ENCODE measurements at regions not wholly inside any gene's neighbourhood (a gene's known extent, or its start where the extent isn't known, plus 50 kb on each side); places are given as distances from the start of the nearest gene placed in this dataset.

- no peak overlapping the region for H3K4me3 Mint-ChIP-seq
- no peaks in the 10 kb centered on the region for H3K36me3 Mint-ChIP-seq (ENCODE audit: low read depth)
- no peak overlapping the region for H3K27ac Mint-ChIP-seq
- DNase-seq (no peak), ATAC-seq (no peak)
- H3K9me3 ChIP-seq (ENCODE audit: control insufficient read depth, low read length, poor library complexity, severe bottlenecking), result peaks cover 2% of the 10 kb centered on the region
- no peaks in the 10 kb centered on the region for H3K4me1 Mint-ChIP-seq
- peaks cover 22% of the 10 kb centered on the region for H3K27me3 Mint-ChIP-seq
Observed at GRCh38 chr6:106778943-106779342, 149.6 kb downstream of the QRSL1 start.

GRCh38 chr6:106773996-106774629, 144.7 kb downstream of the QRSL1 start:
- H3K36me3 Mint-ChIP-seq (ENCODE audit: low read depth), result no peaks in the 10 kb centered on the region
- no peak overlapping the region for H3K27ac Mint-ChIP-seq
- no peak overlapping the region for H3K4me3 Mint-ChIP-seq
- DNase-seq (no peak), ATAC-seq (no peak)
- no peaks in the 10 kb centered on the region for H3K4me1 Mint-ChIP-seq
- peaks cover 23% of the 10 kb centered on the region for H3K27me3 Mint-ChIP-seq
- H3K9me3 ChIP-seq (ENCODE audit: control insufficient read depth, low read length, poor library complexity, severe bottlenecking), result peaks cover 5% of the 10 kb centered on the region

DNA sequence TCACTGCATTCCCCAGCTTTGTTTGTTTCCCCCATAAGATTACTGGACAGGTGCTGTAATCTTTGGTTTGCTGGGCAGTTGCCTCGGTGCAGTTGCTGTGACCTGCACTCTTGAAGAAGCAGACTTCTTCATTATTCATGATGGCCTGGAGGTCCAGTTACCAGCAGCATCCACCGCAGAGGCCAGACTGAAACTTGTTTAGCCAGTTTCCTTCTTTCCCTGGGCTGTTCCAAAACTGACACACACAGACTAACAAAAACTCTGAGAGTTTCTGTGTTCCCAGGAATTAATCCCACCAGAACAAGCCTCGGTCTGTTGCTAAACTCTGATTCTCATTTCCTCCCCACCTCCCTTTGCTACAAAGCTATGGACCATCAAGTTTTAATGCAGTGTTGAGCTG, 144.1 kb downstream of the QRSL1 start:
- no peaks in the 10 kb centered on the region for H3K36me3 Mint-ChIP-seq (ENCODE audit: low read depth)
- DNase-seq, result no peak
- no peak overlapping the region for H3K27ac Mint-ChIP-seq
- peaks cover 3% of the 10 kb centered on the region for H3K9me3 ChIP-seq (ENCODE audit: control insufficient read depth, low read length, poor library complexity, severe bottlenecking)
- no peak overlapping the region for H3K4me3 Mint-ChIP-seq
- no peaks in the 10 kb centered on the region for H3K4me1 Mint-ChIP-seq
- H3K27me3 Mint-ChIP-seq, result peaks cover 23% of the 10 kb centered on the region
- no peak for ATAC-seq

DNA sequence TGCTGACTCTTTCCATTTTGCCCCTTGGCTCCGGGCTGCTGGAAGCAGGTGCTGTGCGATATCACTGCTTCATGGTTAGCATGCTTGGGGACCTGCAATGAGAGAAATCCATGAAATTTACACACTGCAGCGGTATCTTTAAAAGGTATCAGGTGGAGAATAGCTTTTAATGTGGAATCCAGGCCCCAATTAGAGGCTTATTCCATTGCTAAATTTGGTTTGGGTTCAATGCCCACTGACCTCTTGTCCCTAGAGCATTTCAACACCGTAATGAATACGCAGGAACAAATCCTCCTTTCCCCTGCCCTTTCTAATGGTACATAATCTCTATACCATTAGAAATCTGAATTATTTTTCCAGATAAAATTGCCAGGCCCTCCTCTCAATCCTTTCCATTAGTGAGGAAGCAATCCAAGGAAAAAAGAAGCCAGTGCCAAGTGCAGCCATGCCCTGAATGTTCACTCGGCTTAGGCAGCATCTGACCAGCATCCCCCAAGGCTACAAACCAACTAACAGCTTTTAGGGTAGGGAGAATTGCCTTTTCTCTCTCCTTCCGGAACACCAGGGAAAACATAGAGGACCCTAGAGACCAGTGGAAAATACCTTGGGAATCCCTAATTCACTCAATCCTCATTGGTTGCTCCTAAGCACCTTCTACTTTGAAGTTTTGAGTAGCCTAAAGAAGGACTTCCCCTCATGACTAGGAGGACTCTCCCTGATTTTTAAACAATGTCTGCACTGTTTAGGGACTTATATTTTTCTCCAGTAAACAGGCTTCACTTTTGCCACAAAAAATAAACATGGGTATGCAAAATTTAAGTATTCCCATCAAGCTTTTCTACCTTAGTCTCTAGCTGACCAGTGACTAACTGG, 143.1 kb downstream of the QRSL1 start:
- H3K4me1 Mint-ChIP-seq, result no peaks in the 10 kb centered on the region
- no peak for ATAC-seq
- DNase-seq, result no peak

DNA sequence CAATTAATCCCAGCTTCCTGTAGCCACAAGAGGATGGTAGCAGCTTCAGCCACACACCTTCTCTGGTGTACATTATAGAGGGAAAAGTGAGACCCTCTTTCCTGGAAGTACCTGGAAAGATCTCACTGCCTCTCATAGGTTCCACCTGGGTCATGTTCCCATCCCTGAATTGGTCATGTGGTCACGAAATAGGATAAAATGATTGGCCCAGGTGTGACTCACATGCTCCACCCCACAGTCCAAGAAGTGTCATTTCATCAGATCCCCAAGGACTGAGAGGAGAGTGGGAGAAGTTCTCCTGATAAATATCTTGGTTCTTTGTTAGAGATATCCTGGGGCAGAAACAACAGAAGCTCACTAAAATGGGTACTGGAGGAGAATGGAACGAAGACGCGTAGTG, 142.4 kb downstream of the QRSL1 start:
- H3K27me3 Mint-ChIP-seq, result peaks cover 20% of the 10 kb centered on the region

More for the DNA sequence above, 143.1 kb downstream of the QRSL1 start:
- no peaks in the 10 kb centered on the region for H3K36me3 Mint-ChIP-seq (ENCODE audit: low read depth)
- H3K4me3 Mint-ChIP-seq, result no peak overlapping the region
- H3K9me3 ChIP-seq (ENCODE audit: control insufficient read depth, low read length, poor library complexity, severe bottlenecking), result peaks cover 3% of the 10 kb centered on the region
- H3K27me3 Mint-ChIP-seq, result peaks cover 23% of the 10 kb centered on the region
- no peak overlapping the region for H3K27ac Mint-ChIP-seq

GRCh38 chr6:106770663-106771062, 141.3 kb downstream of the QRSL1 start:
- DNase-seq (no peak), ATAC-seq (no peak)
- Mint-ChIP-seq H3K4me3 (no peak overlapping the region), H3K4me1 (no peaks in the 10 kb centered on the region), H3K36me3 (ENCODE audit: low read depth) (no peaks in the 10 kb centered on the region), H3K27ac (no peak overlapping the region), H3K27me3 (peaks cover 16% of the 10 kb centered on the region)
- H3K9me3 ChIP-seq (ENCODE audit: control insufficient read depth, low read length, poor library complexity, severe bottlenecking), result peaks cover 3% of the 10 kb centered on the region

More for the DNA sequence above, 142.4 kb downstream of the QRSL1 start:
- no peak for ATAC-seq
- DNase-seq, result no peak
- no peak overlapping the region for H3K27ac Mint-ChIP-seq
- H3K9me3 ChIP-seq (ENCODE audit: control insufficient read depth, low read length, poor library complexity, severe bottlenecking), result peaks cover 3% of the 10 kb centered on the region
- H3K4me1 Mint-ChIP-seq, result no peaks in the 10 kb centered on the region
- no peaks in the 10 kb centered on the region for H3K36me3 Mint-ChIP-seq (ENCODE audit: low read depth)
- H3K4me3 Mint-ChIP-seq, result no peak overlapping the region

DNA sequence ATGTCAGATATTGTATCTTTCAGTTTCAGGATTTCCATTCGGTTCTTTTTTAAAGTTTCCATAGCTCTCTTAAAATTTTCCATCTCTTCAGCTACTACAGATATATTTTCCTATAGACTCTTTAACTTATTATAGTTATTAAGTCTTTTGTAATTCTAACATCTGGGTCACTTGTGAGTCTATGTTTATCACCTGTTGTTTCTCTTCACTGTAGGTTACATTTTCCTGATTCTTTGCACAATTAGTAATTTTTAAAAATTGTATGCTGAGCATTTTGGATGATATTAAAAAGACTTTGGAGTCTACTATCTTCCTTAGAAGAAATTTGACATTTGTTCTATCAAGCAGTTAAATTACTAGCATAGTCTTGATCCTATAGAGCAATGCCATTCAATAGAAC, 140.7 kb downstream of the QRSL1 start:
- no peaks in the 10 kb centered on the region for H3K4me1 Mint-ChIP-seq
- peaks cover 3% of the 10 kb centered on the region for H3K9me3 ChIP-seq (ENCODE audit: control insufficient read depth, low read length, poor library complexity, severe bottlenecking)
- H3K27me3 Mint-ChIP-seq, result peaks cover 16% of the 10 kb centered on the region
- H3K27ac Mint-ChIP-seq, result no peak overlapping the region
- H3K4me3 Mint-ChIP-seq, result no peak overlapping the region
- no peaks in the 10 kb centered on the region for H3K36me3 Mint-ChIP-seq (ENCODE audit: low read depth)
- no peak for ATAC-seq
- no peak for DNase-seq

GRCh38 chr6:106767271-106767670, 137.9 kb downstream of the QRSL1 start:
- ATAC-seq (no peak), DNase-seq (no peak)
- H3K9me3 ChIP-seq (ENCODE audit: control insufficient read depth, low read length, poor library complexity, severe bottlenecking), result peaks cover 3% of the 10 kb centered on the region
- no peaks in the 10 kb centered on the region for H3K36me3 Mint-ChIP-seq (ENCODE audit: low read depth)
- no peaks in the 10 kb centered on the region for H3K27me3 Mint-ChIP-seq
- H3K4me1 Mint-ChIP-seq, result no peaks in the 10 kb centered on the region
- no peak overlapping the region for H3K27ac Mint-ChIP-seq
- no peak overlapping the region for H3K4me3 Mint-ChIP-seq

- H3K9me3 ChIP-seq (ENCODE audit: control insufficient read depth, low read length, poor library complexity, severe bottlenecking), result peaks cover 3% of the 10 kb centered on the region
- H3K36me3 Mint-ChIP-seq (ENCODE audit: low read depth), result no peaks in the 10 kb centered on the region
- DNase-seq (no peak), ATAC-seq (no peak)
- no peak overlapping the region for H3K27ac Mint-ChIP-seq
- no peak overlapping the region for H3K4me3 Mint-ChIP-seq
- no peaks in the 10 kb centered on the region for H3K4me1 Mint-ChIP-seq
- no peaks in the 10 kb centered on the region for H3K27me3 Mint-ChIP-seq
Observed at GRCh38 chr6:106766201-106766600, 136.8 kb downstream of the QRSL1 start.

- peaks cover 2% of the 10 kb centered on the region for H3K9me3 ChIP-seq (ENCODE audit: control insufficient read depth, low read length, poor library complexity, severe bottlenecking)
- Mint-ChIP-seq H3K4me1 (no peaks in the 10 kb centered on the region), H3K27ac (no peak overlapping the region), H3K36me3 (ENCODE audit: low read depth) (no peaks in the 10 kb centered on the region), H3K27me3 (peaks cover under 1% of the 10 kb centered on the region), H3K4me3 (no peak overlapping the region)
- ATAC-seq, result no peak
- no peak for DNase-seq
Observed at GRCh38 chr6:106765496-106765895, 136.1 kb downstream of the QRSL1 start.

- Mint-ChIP-seq H3K4me1 (no peaks in the 10 kb centered on the region), H3K27ac (no peak overlapping the region), H3K27me3 (peaks cover 7% of the 10 kb centered on the region), H3K4me3 (no peak overlapping the region), H3K36me3 (ENCODE audit: low read depth) (no peaks in the 10 kb centered on the region)
- H3K9me3 ChIP-seq (ENCODE audit: control insufficient read depth, low read length, poor library complexity, severe bottlenecking), result no peaks in the 10 kb centered on the region
- DNase-seq (no peak), ATAC-seq (no peak)
Observed at GRCh38 chr6:106764353-106764980, 135.1 kb downstream of the QRSL1 start.

- Mint-ChIP-seq H3K27ac (no peak overlapping the region), H3K4me1 (no peaks in the 10 kb centered on the region), H3K36me3 (ENCODE audit: low read depth) (no peaks in the 10 kb centered on the region), H3K27me3 (peaks cover 9% of the 10 kb centered on the region), H3K4me3 (no peak overlapping the region)
- DNase-seq (no peak), ATAC-seq (no peak)
- no peaks in the 10 kb centered on the region for H3K9me3 ChIP-seq (ENCODE audit: control insufficient read depth, low read length, poor library complexity, severe bottlenecking)
Observed at GRCh38 chr6:106763361-106763760, 134.0 kb downstream of the QRSL1 start.

- H3K36me3 Mint-ChIP-seq (ENCODE audit: low read depth), result no peaks in the 10 kb centered on the region
- DNase-seq (no peak), ATAC-seq (no peak)
- no peak overlapping the region for H3K27ac Mint-ChIP-seq
- H3K9me3 ChIP-seq (ENCODE audit: control insufficient read depth, low read length, poor library complexity, severe bottlenecking), result no peaks in the 10 kb centered on the region
- no peak overlapping the region for H3K4me3 Mint-ChIP-seq
- H3K4me1 Mint-ChIP-seq, result no peaks in the 10 kb centered on the region
- peaks cover 9% of the 10 kb centered on the region for H3K27me3 Mint-ChIP-seq
Observed at GRCh38 chr6:106761160-106761559, 131.8 kb downstream of the QRSL1 start.

Measured in T-helper 17 cell (primary cell).